ENCODE measurements at regions not wholly inside any gene's neighbourhood (a gene's known extent, or its start where the extent isn't known, plus 50 kb on each side); places are given as distances from the start of the nearest gene placed in this dataset.

- Histone ChIP-seq H3K4me1 (ENCODE audit: control insufficient read depth in 1 of 2, insufficient read depth in 2 of 2, low read length in 2 of 2) (no peaks in the 10 kb centered on the region), H3K4me2 (ENCODE audit: low read length) (no peak overlapping the region), H2AFZ (ENCODE audit: low read depth, low read length, poor library complexity, severe bottlenecking) (no peak overlapping the region), H3K9me2 (ENCODE audit: insufficient read depth) (no peaks in the 10 kb centered on the region), H3K36me3 (ENCODE audit: control insufficient read depth in 1 of 2, insufficient read depth in 2 of 2, low read length in 2 of 2) (no peaks in the 10 kb centered on the region), H3K79me2 (ENCODE audit: insufficient read depth, low read length) (no peaks in the 10 kb centered on the region), H4K20me1 (ENCODE audit: insufficient read depth) (no peaks in the 10 kb centered on the region), H3K4me3 (replicated peaks in 1 of 2; ENCODE audit: low read depth in 1 of 2, low read length in 2 of 2) (no peak overlapping the region), H3K27ac (ENCODE audit: low read depth, low read length) (no peak overlapping the region), H3K9me3 (ENCODE audit: control insufficient read depth in 1 of 2, insufficient read depth in 1 of 2, low read depth in 1 of 2, low read length in 2 of 2) (no peaks in the 10 kb centered on the region), H3K27me3 (ENCODE audit: insufficient read depth, low read length) (no peaks in the 10 kb centered on the region), H3K9ac (ENCODE audit: low read length) (no peak overlapping the region)
- DNase-seq (ENCODE audit: low read depth, low spot score) (no peak), ATAC-seq (no peak)
- CTCF ChIA-PET = no interaction called here
- RAD21 ChIA-PET (ENCODE audit: low non-redundant PET in 1 of 2, low total read pairs in 2 of 2, uncharacterized antibody in 2 of 2, unreplicated experiment in 2 of 2) = no interaction called here
- no TSS peak for BruUV-seq (replicated peaks)
- intact Hi-C loops (cut with micrococcal nuclease) = no loop called here
- no peak for TF ChIP-seq POLR2AphosphoS5 (IDR thresholded peaks at IDR 0.05; ENCODE audit: low read depth, low read length)
- TF ChIP-seq EZH2phosphoT487 (IDR thresholded peaks at IDR 0.05; ENCODE audit: borderline replicate concordance) = no peak
- TF ChIP-seq FOSL1 (IDR thresholded peaks at IDR 0.05; ENCODE audit: low read depth) = no peak
- TF ChIP-seq YY1 (IDR thresholded peaks at IDR 0.05; ENCODE audit: extremely low read depth, insufficient replicate concordance, low read depth, low read length) = no peak
- TF ChIP-seq ELF1 (IDR thresholded peaks at IDR 0.05; ENCODE audit: borderline replicate concordance, low read depth) = no peak
- TF ChIP-seq CBX3 (IDR thresholded peaks at IDR 0.05; ENCODE audit: low read depth) = no peak
- no peak for TF ChIP-seq MAX (IDR thresholded peaks at IDR 0.05)
- no peak for TF ChIP-seq JUND (IDR thresholded peaks at IDR 0.05)
- no peak for TF ChIP-seq EGR1 (IDR thresholded peaks at IDR 0.05; ENCODE audit: low read depth)
- no peak for TF ChIP-seq POLR2A (IDR thresholded peaks at IDR 0.05; ENCODE audit: borderline replicate concordance, extremely low read depth, insufficient read depth, insufficient read length)
- TF ChIP-seq ATF3 (IDR thresholded peaks at IDR 0.05) = no peak
- no peak for TF ChIP-seq SRF (IDR thresholded peaks at IDR 0.05; ENCODE audit: low read depth)
- TF ChIP-seq SP1 (IDR thresholded peaks at IDR 0.05; ENCODE audit: low read depth) = no peak
- no peak for TF ChIP-seq CTCF (IDR thresholded peaks at IDR 0.05 in 2 of 3, conservative IDR thresholded peaks at IDR 0.05 in 1 of 3; ENCODE audit: borderline replicate concordance in 1 of 3, insufficient read depth in 1 of 3, low read depth in 2 of 3, low read length in 2 of 3)
- TF ChIP-seq ZBTB33 (IDR thresholded peaks at IDR 0.05; ENCODE audit: extremely low read depth, insufficient replicate concordance, low read length) = no peak
- no peak for TF ChIP-seq EZH2 (IDR thresholded peaks at IDR 0.05)
- TF ChIP-seq SIN3A (IDR thresholded peaks at IDR 0.05; ENCODE audit: low read depth) = no peak
- no peak for TF ChIP-seq TCF7L2 (IDR thresholded peaks at IDR 0.05; ENCODE audit: borderline replicate concordance, extremely low read depth, insufficient read depth, insufficient read length)
- POLR2A ChIA-PET = no interaction called here
Measured at GRCh38 chr10:28975891-28976531, 298.7 kb downstream of the BAMBI start.

Data from HCT116 (cell line).